Large intestine (tissue), 3 donors: ENCODE measurements at regions not wholly inside any gene's neighbourhood (a gene's known extent, or its start where the extent isn't known, plus 50 kb on each side); places are given as distances from the start of the nearest gene placed in this dataset.

ENCODE experiments used
- DNase-seq, 2 donors: peaks; one replicate each; pipeline versions ENCODE4 v3.0.0 to v3.0.0-alpha.2; 2013
- H3K27ac ChIP-seq: one replicate; pipeline ENCODE4 v1.5.1; 2013; ENCODE audit warnings: low read length
- H3K27me3 ChIP-seq: 2 replicates; pipeline ENCODE4 v1.6.1; 2013; ENCODE audit warnings: low read length; ENCODE audit not compliant: control insufficient read depth, insufficient read depth
- H3K36me3 ChIP-seq: 2 replicates; pipeline ENCODE4 v1.6.1; 2013; ENCODE audit warnings: low read length; ENCODE audit not compliant: control insufficient read depth, insufficient read depth
- H3K4me1 ChIP-seq: one replicate; pipeline ENCODE4 v1.6.1; 2013; ENCODE audit warnings: low read length; ENCODE audit not compliant: control insufficient read depth, insufficient read depth
- H3K4me3 ChIP-seq: one replicate; pipeline ENCODE4 v1.5.1; 2013; ENCODE audit warnings: low read length
- H3K9me3 ChIP-seq: one replicate; pipeline ENCODE4 v1.6.1; 2013; ENCODE audit warnings: mild to moderate bottlenecking, low read depth, low read length, moderate library complexity; ENCODE audit not compliant: control insufficient read depth
- WGBS: methylation state at CpG from one replicate; pipeline ENCODE4 v1.1.5; 2013; ENCODE audit warnings: low lambda C conversion rate; ENCODE audit not compliant: insufficient coverage; 5-methylcytosine and 5-hydroxymethylcytosine counted together

- Histone ChIP-seq H3K27me3 (peaks cover 4% of the 10 kb centered on the region), H3K4me1 (no peaks in the 10 kb centered on the region), H3K36me3 (no peaks in the 10 kb centered on the region), H3K4me3 (no peak overlapping the region), H3K27ac (no peak overlapping the region), H3K9me3 (no peaks in the 10 kb centered on the region)
- DNase-seq = no peak
- WGBS = 77% methylated on average over 6 of the region's 23 CpGs
These were observed 260.0 kb downstream of the ERMARD start for GRCh38 chr6:170011204-170012036.

GRCh38 chr6:170010665-170011203, 259.3 kb downstream of the ERMARD start:
- Histone ChIP-seq H3K4me1 (no peaks in the 10 kb centered on the region), H3K27me3 (peaks cover 4% of the 10 kb centered on the region), H3K4me3 (no peak overlapping the region), H3K27ac (no peak overlapping the region), H3K9me3 (no peaks in the 10 kb centered on the region), H3K36me3 (no peaks in the 10 kb centered on the region)
- DNase-seq = no peak
- WGBS = 100% methylated on average over 2 of the region's 13 CpGs

GRCh38 chr6:170008294-170008785, 256.9 kb downstream of the ERMARD start:
- no peaks in the 10 kb centered on the region for H3K9me3 ChIP-seq
- no peak overlapping the region for H3K27ac ChIP-seq
- no peaks in the 10 kb centered on the region for H3K36me3 ChIP-seq
- no peak overlapping the region for H3K4me3 ChIP-seq
- no peaks in the 10 kb centered on the region for H3K4me1 ChIP-seq
- no peak for DNase-seq
- WGBS = no CpG with 5 or more reads among the region's 16 CpGs
- no peaks in the 10 kb centered on the region for H3K27me3 ChIP-seq

GRCh38 chr6:170007468-170008293, 256.3 kb downstream of the ERMARD start:
- H3K27ac ChIP-seq = no peak overlapping the region
- no peaks in the 10 kb centered on the region for H3K9me3 ChIP-seq
- no peaks in the 10 kb centered on the region for H3K27me3 ChIP-seq
- no peak for DNase-seq
- no CpG with 5 or more reads among the region's 17 CpGs for WGBS
- no peaks in the 10 kb centered on the region for H3K4me1 ChIP-seq
- no peak overlapping the region for H3K4me3 ChIP-seq
- no peaks in the 10 kb centered on the region for H3K36me3 ChIP-seq

GRCh38 chr6:170006900-170007467, 255.6 kb downstream of the ERMARD start:
- H3K9me3 ChIP-seq = no peaks in the 10 kb centered on the region
- H3K36me3 ChIP-seq = no peaks in the 10 kb centered on the region
- no CpG with 5 or more reads among the region's 19 CpGs for WGBS
- DNase-seq = no peak
- H3K4me3 ChIP-seq = no peak overlapping the region
- H3K27me3 ChIP-seq = no peaks in the 10 kb centered on the region
- H3K27ac ChIP-seq = no peak overlapping the region
- H3K4me1 ChIP-seq = no peaks in the 10 kb centered on the region

- no CpG with 5 or more reads among the region's 7 CpGs for WGBS
- Histone ChIP-seq H3K27ac (no peak overlapping the region), H3K9me3 (no peaks in the 10 kb centered on the region), H3K36me3 (no peaks in the 10 kb centered on the region), H3K4me1 (no peaks in the 10 kb centered on the region), H3K4me3 (no peak overlapping the region), H3K27me3 (no peaks in the 10 kb centered on the region)
- no peak for DNase-seq
These were observed 254.9 kb downstream of the ERMARD start for GRCh38 chr6:170006071-170006899.

GRCh38 chr6:170005665-170006064, 254.2 kb downstream of the ERMARD start:
- no peak overlapping the region for H3K27ac ChIP-seq
- no peak overlapping the region for H3K4me3 ChIP-seq
- no peaks in the 10 kb centered on the region for H3K36me3 ChIP-seq
- H3K9me3 ChIP-seq = no peaks in the 10 kb centered on the region
- no peaks in the 10 kb centered on the region for H3K27me3 ChIP-seq
- H3K4me1 ChIP-seq = no peaks in the 10 kb centered on the region
- no peak for DNase-seq

- no peak for DNase-seq
These were observed 253.3 kb downstream of the ERMARD start for GRCh38 chr6:170004585-170005210.

GRCh38 chr6:170003451-170004160, 252.2 kb downstream of the ERMARD start:
- no peaks in the 10 kb centered on the region for H3K36me3 ChIP-seq
- H3K27ac ChIP-seq = no peak overlapping the region
- no peak overlapping the region for H3K4me3 ChIP-seq
- no peaks in the 10 kb centered on the region for H3K9me3 ChIP-seq
- no CpG with 5 or more reads among the region's 1 CpG for WGBS
- H3K4me1 ChIP-seq = no peaks in the 10 kb centered on the region
- DNase-seq = no peak
- no peaks in the 10 kb centered on the region for H3K27me3 ChIP-seq

More at GRCh38 chr6:170004585-170005210, 253.3 kb downstream of the ERMARD start:
- H3K27me3 ChIP-seq = no peaks in the 10 kb centered on the region
- H3K4me1 ChIP-seq = no peaks in the 10 kb centered on the region
- WGBS = no CpG with 5 or more reads among the region's 5 CpGs
- no peaks in the 10 kb centered on the region for H3K36me3 ChIP-seq
- no peak overlapping the region for H3K4me3 ChIP-seq
- no peaks in the 10 kb centered on the region for H3K9me3 ChIP-seq
- no peak overlapping the region for H3K27ac ChIP-seq
